ENCODE measurements at regions not wholly inside any gene's neighbourhood (a gene's known extent, or its start where the extent isn't known, plus 50 kb on each side); places are given as distances from the start of the nearest gene placed in this dataset.

DNA sequence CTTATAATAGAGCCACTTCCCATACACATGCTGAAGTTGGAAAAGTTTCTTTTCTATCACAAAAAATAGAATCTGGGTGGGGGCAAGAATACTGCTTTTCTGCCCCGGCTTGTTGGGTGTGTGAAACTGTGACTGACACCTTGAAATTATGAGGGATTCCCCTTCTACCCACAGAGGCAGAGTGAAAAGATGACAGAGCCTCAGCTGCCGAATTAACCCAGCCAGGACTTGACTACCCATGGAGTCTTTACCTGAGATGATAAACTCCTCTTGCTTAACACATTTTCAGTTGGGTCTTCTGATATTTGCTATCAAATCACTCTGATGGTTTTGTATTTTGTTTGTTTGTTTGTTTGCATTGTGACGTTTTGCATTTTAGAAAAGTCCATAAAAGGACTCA lies 66.0 kb upstream of the PMAIP1 start:
- ChIA-PET POLR2A (interaction anchor here (0.6 kb wide), 1 partner anchor 67 kb away, joined by 3 read pairs; no protein-coding TSS in a partner anchor), CTCF (interaction anchor here (0.7 to 4.7 kb wide), 2 partner anchors 10 to 137 kb away, joined by 4 to 43 read pairs; partner anchors contain the start of gene CCBE1)

DNA sequence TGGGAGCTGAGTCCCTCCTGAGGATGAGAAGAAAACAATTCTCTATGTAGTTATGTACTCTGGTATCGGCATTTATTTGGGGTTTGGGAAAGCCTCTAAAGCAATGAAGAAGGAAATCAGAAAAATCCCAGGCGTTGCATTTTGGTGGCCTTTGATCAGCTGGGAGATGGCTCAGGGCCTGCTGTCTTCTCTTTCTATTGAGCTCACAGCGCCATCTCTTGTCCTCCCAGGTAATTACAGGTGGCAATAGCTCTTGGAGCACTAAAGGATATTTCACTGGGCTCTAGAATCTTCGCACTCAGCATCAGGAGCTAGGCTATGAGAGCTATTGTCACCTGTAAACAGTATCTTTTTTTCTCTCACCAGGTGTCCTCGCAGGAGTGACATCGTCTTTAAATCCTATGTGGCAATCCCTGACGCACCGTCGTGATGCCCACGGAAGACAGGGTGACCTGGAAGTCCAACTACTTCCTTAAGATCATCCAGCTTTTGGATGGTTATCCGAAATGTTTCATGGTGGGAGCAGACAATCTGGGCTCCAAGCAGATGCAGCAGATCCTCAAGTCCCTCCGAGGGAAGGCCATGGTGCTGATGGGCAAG lies 76.1 kb upstream of the PMAIP1 start:
- Mint-ChIP-seq H3K4me1 (peaks cover 6% of the 10 kb centered on the region; the same call in 1 of the 2 replicates), H3K4me3 (no peak overlapping the region), H3K9me3 (no peaks in the 10 kb centered on the region), H3K27ac (no peak overlapping the region), H3K27me3 (ENCODE audit: low read depth) (no peaks in the 10 kb centered on the region), H3K36me3 (no peaks in the 10 kb centered on the region)
- TF ChIP-seq ZNF263 (CRISPR knock-in tag; IDR thresholded peaks at IDR 0.05; ENCODE audit: low read depth), result no peak
- TF ChIP-seq, protein P1, sequence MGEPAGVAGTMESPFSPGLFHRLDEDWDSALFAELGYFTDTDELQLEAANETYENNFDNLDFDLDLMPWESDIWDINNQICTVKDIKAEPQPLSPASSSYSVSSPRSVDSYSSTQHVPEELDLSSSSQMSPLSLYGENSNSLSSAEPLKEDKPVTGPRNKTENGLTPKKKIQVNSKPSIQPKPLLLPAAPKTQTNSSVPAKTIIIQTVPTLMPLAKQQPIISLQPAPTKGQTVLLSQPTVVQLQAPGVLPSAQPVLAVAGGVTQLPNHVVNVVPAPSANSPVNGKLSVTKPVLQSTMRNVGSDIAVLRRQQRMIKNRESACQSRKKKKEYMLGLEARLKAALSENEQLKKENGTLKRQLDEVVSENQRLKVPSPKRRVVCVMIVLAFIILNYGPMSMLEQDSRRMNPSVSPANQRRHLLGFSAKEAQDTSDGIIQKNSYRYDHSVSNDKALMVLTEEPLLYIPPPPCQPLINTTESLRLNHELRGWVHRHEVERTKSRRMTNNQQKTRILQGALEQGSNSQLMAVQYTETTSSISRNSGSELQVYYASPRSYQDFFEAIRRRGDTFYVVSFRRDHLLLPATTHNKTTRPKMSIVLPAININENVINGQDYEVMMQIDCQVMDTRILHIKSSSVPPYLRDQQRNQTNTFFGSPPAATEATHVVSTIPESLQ (CRISPR knock-in tag; IDR thresholded peaks at IDR 0.05), result no peak
- no peak for TF ChIP-seq TCF7 (CRISPR knock-in tag; IDR thresholded peaks at IDR 0.05; ENCODE audit: low read depth)
- TF ChIP-seq RORB (CRISPR knock-in tag; IDR thresholded peaks at IDR 0.05), result no peak
- no peak for TF ChIP-seq ZNF423 (CRISPR knock-in tag; IDR thresholded peaks at IDR 0.05)
- TF ChIP-seq, protein P2, sequence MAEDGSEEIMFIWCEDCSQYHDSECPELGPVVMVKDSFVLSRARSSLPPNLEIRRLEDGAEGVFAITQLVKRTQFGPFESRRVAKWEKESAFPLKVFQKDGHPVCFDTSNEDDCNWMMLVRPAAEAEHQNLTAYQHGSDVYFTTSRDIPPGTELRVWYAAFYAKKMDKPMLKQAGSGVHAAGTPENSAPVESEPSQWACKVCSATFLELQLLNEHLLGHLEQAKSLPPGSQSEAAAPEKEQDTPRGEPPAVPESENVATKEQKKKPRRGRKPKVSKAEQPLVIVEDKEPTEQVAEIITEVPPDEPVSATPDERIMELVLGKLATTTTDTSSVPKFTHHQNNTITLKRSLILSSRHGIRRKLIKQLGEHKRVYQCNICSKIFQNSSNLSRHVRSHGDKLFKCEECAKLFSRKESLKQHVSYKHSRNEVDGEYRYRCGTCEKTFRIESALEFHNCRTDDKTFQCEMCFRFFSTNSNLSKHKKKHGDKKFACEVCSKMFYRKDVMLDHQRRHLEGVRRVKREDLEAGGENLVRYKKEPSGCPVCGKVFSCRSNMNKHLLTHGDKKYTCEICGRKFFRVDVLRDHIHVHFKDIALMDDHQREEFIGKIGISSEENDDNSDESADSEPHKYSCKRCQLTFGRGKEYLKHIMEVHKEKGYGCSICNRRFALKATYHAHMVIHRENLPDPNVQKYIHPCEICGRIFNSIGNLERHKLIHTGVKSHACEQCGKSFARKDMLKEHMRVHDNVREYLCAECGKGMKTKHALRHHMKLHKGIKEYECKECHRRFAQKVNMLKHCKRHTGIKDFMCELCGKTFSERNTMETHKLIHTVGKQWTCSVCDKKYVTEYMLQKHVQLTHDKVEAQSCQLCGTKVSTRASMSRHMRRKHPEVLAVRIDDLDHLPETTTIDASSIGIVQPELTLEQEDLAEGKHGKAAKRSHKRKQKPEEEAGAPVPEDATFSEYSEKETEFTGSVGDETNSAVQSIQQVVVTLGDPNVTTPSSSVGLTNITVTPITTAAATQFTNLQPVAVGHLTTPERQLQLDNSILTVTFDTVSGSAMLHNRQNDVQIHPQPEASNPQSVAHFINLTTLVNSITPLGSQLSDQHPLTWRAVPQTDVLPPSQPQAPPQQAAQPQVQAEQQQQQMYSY (CRISPR knock-in tag; IDR thresholded peaks at IDR 0.05), result no peak
- TF ChIP-seq, protein P3, sequence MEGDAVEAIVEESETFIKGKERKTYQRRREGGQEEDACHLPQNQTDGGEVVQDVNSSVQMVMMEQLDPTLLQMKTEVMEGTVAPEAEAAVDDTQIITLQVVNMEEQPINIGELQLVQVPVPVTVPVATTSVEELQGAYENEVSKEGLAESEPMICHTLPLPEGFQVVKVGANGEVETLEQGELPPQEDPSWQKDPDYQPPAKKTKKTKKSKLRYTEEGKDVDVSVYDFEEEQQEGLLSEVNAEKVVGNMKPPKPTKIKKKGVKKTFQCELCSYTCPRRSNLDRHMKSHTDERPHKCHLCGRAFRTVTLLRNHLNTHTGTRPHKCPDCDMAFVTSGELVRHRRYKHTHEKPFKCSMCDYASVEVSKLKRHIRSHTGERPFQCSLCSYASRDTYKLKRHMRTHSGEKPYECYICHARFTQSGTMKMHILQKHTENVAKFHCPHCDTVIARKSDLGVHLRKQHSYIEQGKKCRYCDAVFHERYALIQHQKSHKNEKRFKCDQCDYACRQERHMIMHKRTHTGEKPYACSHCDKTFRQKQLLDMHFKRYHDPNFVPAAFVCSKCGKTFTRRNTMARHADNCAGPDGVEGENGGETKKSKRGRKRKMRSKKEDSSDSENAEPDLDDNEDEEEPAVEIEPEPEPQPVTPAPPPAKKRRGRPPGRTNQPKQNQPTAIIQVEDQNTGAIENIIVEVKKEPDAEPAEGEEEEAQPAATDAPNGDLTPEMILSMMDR (IDR thresholded peaks at IDR 0.05), result peak; percentile 84
- POLR2A ChIA-PET, result interaction anchor here (0.7 to 1.9 kb wide), 2 partner anchors 40 to 127 kb away, joined by 5 to 7 read pairs; partner anchors contain the start of gene CCBE1
- DNase-seq (ENCODE audit: low spot score), result peak; percentile 86
- peak; percentile 97 for ATAC-seq
- CTCF ChIA-PET, result interaction anchor here (0.6 to 4.0 kb wide), 95 partner anchors 8 to 732 kb away, joined by 3 to 140 read pairs (median 4); partner anchors contain the start of genes CCBE1 and PMAIP1

More for the DNA sequence above, 66.0 kb upstream of the PMAIP1 start:
- ATAC-seq, result no peak
- Mint-ChIP-seq H3K36me3 (no peaks in the 10 kb centered on the region), H3K4me3 (no peak overlapping the region), H3K27ac (0 out of 2 replicates have a peak overlapping the region, but pooled peaks have one; percentile 3), H3K4me1 (peaks cover 35% of the 10 kb centered on the region), H3K27me3 (ENCODE audit: low read depth) (no peaks in the 10 kb centered on the region), H3K9me3 (no peaks in the 10 kb centered on the region)
- no peak for DNase-seq (ENCODE audit: low spot score)
- TF ChIP-seq ZNF671 (CRISPR knock-in tag; IDR thresholded peaks at IDR 0.05), result no peak

DNA sequence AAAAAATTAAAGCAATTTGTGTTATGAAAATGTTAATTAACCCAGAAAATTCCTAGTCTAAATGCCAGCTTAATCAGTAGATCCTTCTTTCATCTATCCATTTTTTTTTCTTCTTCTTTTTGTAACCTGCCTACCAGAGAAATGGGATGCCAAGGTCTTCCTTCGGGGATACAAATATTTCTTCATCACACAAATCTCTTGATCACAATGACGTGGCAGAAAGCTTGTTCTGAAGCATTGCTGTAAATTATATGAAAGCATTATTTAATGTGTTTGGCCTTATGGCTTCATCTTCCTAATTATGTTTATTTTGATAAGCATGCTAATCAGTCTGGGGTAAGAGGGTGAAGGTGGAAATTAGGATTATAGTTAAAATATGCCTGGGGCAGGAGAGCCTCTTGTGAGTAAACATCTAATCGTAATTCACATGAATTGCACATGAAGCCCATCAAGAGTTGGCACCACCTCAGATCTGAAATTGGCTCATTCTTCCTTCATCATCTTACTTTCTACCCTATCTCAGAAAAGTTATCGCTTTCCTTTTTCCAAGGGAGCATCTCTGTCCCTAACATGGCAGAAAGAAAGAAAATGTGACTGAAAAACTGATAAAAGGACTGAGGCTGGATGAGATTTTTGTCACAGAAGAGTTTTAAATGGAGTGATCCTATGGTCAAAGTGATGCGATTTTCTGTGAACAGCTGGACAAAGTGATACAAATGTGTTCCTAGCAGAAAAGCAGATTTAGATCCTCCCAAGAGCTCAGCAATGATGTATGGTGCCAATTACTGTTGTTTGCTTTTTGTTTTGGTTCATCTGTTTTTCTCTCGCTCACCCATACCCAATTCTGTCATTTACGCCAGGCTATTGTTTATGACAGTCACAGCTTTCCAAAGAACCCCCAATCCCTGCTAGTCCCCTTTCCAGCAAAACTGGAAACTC lies 76.9 kb upstream of the PMAIP1 start:
- TF ChIP-seq, protein P4, sequence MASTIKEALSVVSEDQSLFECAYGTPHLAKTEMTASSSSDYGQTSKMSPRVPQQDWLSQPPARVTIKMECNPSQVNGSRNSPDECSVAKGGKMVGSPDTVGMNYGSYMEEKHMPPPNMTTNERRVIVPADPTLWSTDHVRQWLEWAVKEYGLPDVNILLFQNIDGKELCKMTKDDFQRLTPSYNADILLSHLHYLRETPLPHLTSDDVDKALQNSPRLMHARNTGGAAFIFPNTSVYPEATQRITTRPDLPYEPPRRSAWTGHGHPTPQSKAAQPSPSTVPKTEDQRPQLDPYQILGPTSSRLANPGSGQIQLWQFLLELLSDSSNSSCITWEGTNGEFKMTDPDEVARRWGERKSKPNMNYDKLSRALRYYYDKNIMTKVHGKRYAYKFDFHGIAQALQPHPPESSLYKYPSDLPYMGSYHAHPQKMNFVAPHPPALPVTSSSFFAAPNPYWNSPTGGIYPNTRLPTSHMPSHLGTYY (CRISPR knock-in tag; IDR thresholded peaks at IDR 0.05), result no peak
- TF ChIP-seq MYBL2 (CRISPR knock-in tag; IDR thresholded peaks at IDR 0.05) (no peak), TP53 (CRISPR knock-in tag; IDR thresholded peaks at IDR 0.05) (no peak)
- TF ChIP-seq, protein P2 (CRISPR knock-in tag; IDR thresholded peaks at IDR 0.05), result no peak
- TF ChIP-seq, protein P5, sequence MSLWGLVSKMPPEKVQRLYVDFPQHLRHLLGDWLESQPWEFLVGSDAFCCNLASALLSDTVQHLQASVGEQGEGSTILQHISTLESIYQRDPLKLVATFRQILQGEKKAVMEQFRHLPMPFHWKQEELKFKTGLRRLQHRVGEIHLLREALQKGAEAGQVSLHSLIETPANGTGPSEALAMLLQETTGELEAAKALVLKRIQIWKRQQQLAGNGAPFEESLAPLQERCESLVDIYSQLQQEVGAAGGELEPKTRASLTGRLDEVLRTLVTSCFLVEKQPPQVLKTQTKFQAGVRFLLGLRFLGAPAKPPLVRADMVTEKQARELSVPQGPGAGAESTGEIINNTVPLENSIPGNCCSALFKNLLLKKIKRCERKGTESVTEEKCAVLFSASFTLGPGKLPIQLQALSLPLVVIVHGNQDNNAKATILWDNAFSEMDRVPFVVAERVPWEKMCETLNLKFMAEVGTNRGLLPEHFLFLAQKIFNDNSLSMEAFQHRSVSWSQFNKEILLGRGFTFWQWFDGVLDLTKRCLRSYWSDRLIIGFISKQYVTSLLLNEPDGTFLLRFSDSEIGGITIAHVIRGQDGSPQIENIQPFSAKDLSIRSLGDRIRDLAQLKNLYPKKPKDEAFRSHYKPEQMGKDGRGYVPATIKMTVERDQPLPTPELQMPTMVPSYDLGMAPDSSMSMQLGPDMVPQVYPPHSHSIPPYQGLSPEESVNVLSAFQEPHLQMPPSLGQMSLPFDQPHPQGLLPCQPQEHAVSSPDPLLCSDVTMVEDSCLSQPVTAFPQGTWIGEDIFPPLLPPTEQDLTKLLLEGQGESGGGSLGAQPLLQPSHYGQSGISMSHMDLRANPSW (CRISPR knock-in tag; conservative IDR thresholded peaks at IDR 0.05; ENCODE audit: low read depth), result no peak
- Mint-ChIP-seq H3K27me3 (ENCODE audit: low read depth) (no peaks in the 10 kb centered on the region), H3K27ac (no peak overlapping the region), H3K36me3 (no peaks in the 10 kb centered on the region), H3K9me3 (no peaks in the 10 kb centered on the region), H3K4me3 (no peak overlapping the region), H3K4me1 (peaks cover 6% of the 10 kb centered on the region; the same call in 1 of the 2 replicates)
- ATAC-seq (no peak; the same call in 1 of the 2 replicates), DNase-seq (ENCODE audit: low spot score) (no peak)
- ChIA-PET POLR2A (interaction anchor here (1.9 kb wide), 1 partner anchor 126 kb away, joined by 7 read pairs; the partner anchor contains the start of gene CCBE1), CTCF (interaction anchor here (0.7 to 4.0 kb wide), 76 partner anchors 8 to 732 kb away, joined by 3 to 140 read pairs (median 5); partner anchors contain the start of gene CCBE1)
